Right lobe of liver (tissue), 4 donors: ENCODE measurements at regions not wholly inside any gene's neighbourhood (a gene's known extent, or its start where the extent isn't known, plus 50 kb on each side); places are given as distances from the start of the nearest gene placed in this dataset.

Experiments
- CTCF ChIP-seq, 4 donors: fragments of 200-600 bp in 3 of 4; fragments of 450-650 bp in 1 of 4; IDR thresholded peaks; one replicate each; pipeline versions ENCODE4 v1.5.1 to v1.8.0; 2016 to 2022; ENCODE audit warnings: antibody characterized with exemption in 4 of 4, mild to moderate bottlenecking in 2 of 4
- POLR2A ChIP-seq: fragments of 450-650 bp; IDR thresholded peaks from one replicate; pipeline ENCODE4 v1.6.1; 2017; ENCODE audit warnings: antibody characterized with exemption, mild to moderate bottlenecking
- donor health status: DM: no; HTN: no; CAD: no.
- donor health status: DM: no; HTN: no; CAD: no.
- donor health status: DM: no; HTN: yes; CAD: no.

- TF ChIP-seq CTCF (IDR thresholded peaks at IDR 0.05) (no peak), POLR2A (no peak)
Observed at GRCh38 chr5:118555727-118556126, 432.6 kb downstream of the DTWD2 start.
